ENCODE measurements at regions not wholly inside any gene's neighbourhood (a gene's known extent, or its start where the extent isn't known, plus 50 kb on each side); places are given as distances from the start of the nearest gene placed in this dataset.

- Histone ChIP-seq H3K4me1 (ENCODE audit: control insufficient read depth, extremely low read depth, insufficient read depth, low read length) (peaks cover 30% of the 10 kb centered on the region), H3K27ac (ENCODE audit: insufficient read depth, low read length) (no peak overlapping the region), H3K4me3 (replicated peaks in 1 of 4; ENCODE audit: control extremely low read depth in 1 of 4, insufficient read depth in 1 of 4, low read depth in 3 of 4, low read length in 4 of 4) (no peak overlapping the region), H3K36me3 (ENCODE audit: control insufficient read depth, insufficient read depth, low read length) (no peaks in the 10 kb centered on the region), H3K79me2 (ENCODE audit: control insufficient read depth, insufficient read depth, low read length) (no peaks in the 10 kb centered on the region), H3K9me3 (ENCODE audit: control insufficient read depth, insufficient read depth, low read depth, low read length) (no peaks in the 10 kb centered on the region), H3K9ac (ENCODE audit: insufficient read depth, low read length) (no peak overlapping the region), H4K20me1 (ENCODE audit: control insufficient read depth, extremely low read depth, insufficient read depth, low read length) (no peaks in the 10 kb centered on the region), H2AFZ (ENCODE audit: low read length) (no peak overlapping the region), H3K4me2 (ENCODE audit: extremely low read depth, insufficient read depth, low read length) (no peak overlapping the region), H3K27me3 (ENCODE audit: control insufficient read depth, insufficient read depth, low read length) (no peaks in the 10 kb centered on the region)
- no peak for TF ChIP-seq CTCF (conservative IDR thresholded peaks at IDR 0.05 in 1 of 2, IDR thresholded peaks at IDR 0.05 in 1 of 2; ENCODE audit: low read depth in 1 of 2, low read length in 2 of 2)
- no peak for TF ChIP-seq EZH2 (IDR thresholded peaks at IDR 0.05; ENCODE audit: low read length, missing control alignments)
- no peak for DNase-seq (ENCODE audit: low read depth in 2 of 2)
These were observed 90.2 kb upstream of the SMNDC1 start for GRCh38 chr10:110394898-110395297.

- H3K27me3 ChIP-seq (ENCODE audit: control insufficient read depth, insufficient read depth, low read length), result no peaks in the 10 kb centered on the region
- TF ChIP-seq CTCF (conservative IDR thresholded peaks at IDR 0.05 in 1 of 2, IDR thresholded peaks at IDR 0.05 in 1 of 2; ENCODE audit: low read depth in 1 of 2, low read length in 2 of 2), result no peak
- TF ChIP-seq EZH2 (IDR thresholded peaks at IDR 0.05; ENCODE audit: low read length, missing control alignments), result no peak
- H3K9ac ChIP-seq (ENCODE audit: insufficient read depth, low read length), result no peak overlapping the region
- peaks cover 33% of the 10 kb centered on the region for H3K4me1 ChIP-seq (ENCODE audit: control insufficient read depth, extremely low read depth, insufficient read depth, low read length)
- no peaks in the 10 kb centered on the region for H3K79me2 ChIP-seq (ENCODE audit: control insufficient read depth, insufficient read depth, low read length)
- no peaks in the 10 kb centered on the region for H4K20me1 ChIP-seq (ENCODE audit: control insufficient read depth, extremely low read depth, insufficient read depth, low read length)
- H3K27ac ChIP-seq (ENCODE audit: insufficient read depth, low read length), result peak overlapping the region; percentile 57
- H2AFZ ChIP-seq (ENCODE audit: low read length), result no peak overlapping the region
- H3K9me3 ChIP-seq (ENCODE audit: control insufficient read depth, insufficient read depth, low read depth, low read length), result no peaks in the 10 kb centered on the region
- no peak overlapping the region for H3K4me2 ChIP-seq (ENCODE audit: extremely low read depth, insufficient read depth, low read length)
- no peak overlapping the region for H3K4me3 ChIP-seq (replicated peaks in 1 of 4; ENCODE audit: control extremely low read depth in 1 of 4, insufficient read depth in 1 of 4, low read depth in 3 of 4, low read length in 4 of 4)
- peak; percentile 97 to 98 for DNase-seq (ENCODE audit: low read depth in 2 of 2)
- H3K36me3 ChIP-seq (ENCODE audit: control insufficient read depth, insufficient read depth, low read length), result no peaks in the 10 kb centered on the region
These were observed 90.9 kb upstream of the SMNDC1 start for GRCh38 chr10:110395350-110396283.

GRCh38 chr10:110396284-110396651, 91.5 kb upstream of the SMNDC1 start:
- DNase-seq (ENCODE audit: low read depth in 2 of 2), result no peak
- Histone ChIP-seq H2AFZ (ENCODE audit: low read length) (no peak overlapping the region), H3K9me3 (ENCODE audit: control insufficient read depth, insufficient read depth, low read depth, low read length) (no peaks in the 10 kb centered on the region), H3K36me3 (ENCODE audit: control insufficient read depth, insufficient read depth, low read length) (no peaks in the 10 kb centered on the region), H3K9ac (ENCODE audit: insufficient read depth, low read length) (no peak overlapping the region), H3K79me2 (ENCODE audit: control insufficient read depth, insufficient read depth, low read length) (no peaks in the 10 kb centered on the region), H3K4me3 (replicated peaks in 1 of 4; ENCODE audit: control extremely low read depth in 1 of 4, insufficient read depth in 1 of 4, low read depth in 3 of 4, low read length in 4 of 4) (no peak overlapping the region), H4K20me1 (ENCODE audit: control insufficient read depth, extremely low read depth, insufficient read depth, low read length) (no peaks in the 10 kb centered on the region), H3K27me3 (ENCODE audit: control insufficient read depth, insufficient read depth, low read length) (no peaks in the 10 kb centered on the region), H3K27ac (ENCODE audit: insufficient read depth, low read length) (peak overlapping the region; percentile 52), H3K4me1 (ENCODE audit: control insufficient read depth, extremely low read depth, insufficient read depth, low read length) (peaks cover 33% of the 10 kb centered on the region), H3K4me2 (ENCODE audit: extremely low read depth, insufficient read depth, low read length) (no peak overlapping the region)
- TF ChIP-seq CTCF (conservative IDR thresholded peaks at IDR 0.05 in 1 of 2, IDR thresholded peaks at IDR 0.05 in 1 of 2; ENCODE audit: low read depth in 1 of 2, low read length in 2 of 2), result no peak
- no peak for TF ChIP-seq EZH2 (IDR thresholded peaks at IDR 0.05; ENCODE audit: low read length, missing control alignments)

Data from fibroblast of lung (primary cell).